Endothelial cell of umbilical vein (primary cell): ENCODE measurements at regions not wholly inside any gene's neighbourhood (a gene's known extent, or its start where the extent isn't known, plus 50 kb on each side); places are given as distances from the start of the nearest gene placed in this dataset.

ENCODE experiments used
- CTCF ChIP-seq, 2 donors: IDR thresholded peaks; 1 replicate in 1 of 2; 2 replicates in 1 of 2; pipeline ENCODE4 v1.5.1; 2011; ENCODE audit warnings: low read length in 2 of 2, mild to moderate bottlenecking in 2 of 2, moderate library complexity in 2 of 2, control low read depth in 1 of 2, inconsistent platforms in 1 of 2, low read depth in 1 of 2; ENCODE audit not compliant: insufficient read depth in 1 of 2; ENCODE audit errors: extremely low read depth in 1 of 2
- EZH2 ChIP-seq: IDR thresholded peaks from 2 replicates; pipeline ENCODE4 v1.6.1; 2012; ENCODE audit warnings: borderline replicate concordance, low read depth, mild to moderate bottlenecking, moderate library complexity, low read length, inconsistent platforms; ENCODE audit not compliant: severe bottlenecking
- MYC ChIP-seq: IDR thresholded peaks from one replicate; pipeline ENCODE4 v1.6.1; 2011; ENCODE audit warnings: mild to moderate bottlenecking, low read depth, low read length
- POLR2A ChIP-seq: IDR thresholded peaks from 2 replicates; pipeline ENCODE4 v1.6.1; 2012; ENCODE audit warnings: low read depth, mild to moderate bottlenecking, control low read depth, low read length

- TF ChIP-seq POLR2A (no peak), CTCF (IDR thresholded peaks at IDR 0.05; ENCODE audit: extremely low read depth in 1 of 2, insufficient read depth in 1 of 2, low read depth in 1 of 2, low read length in 2 of 2) (no peak), EZH2 (no peak), MYC (no peak)
These were observed 81.5 kb upstream of the TMEM260 start for GRCh38 chr14:56498112-56498511.
